ENCODE measurements at regions not wholly inside any gene's neighbourhood (a gene's known extent, or its start where the extent isn't known, plus 50 kb on each side); places are given as distances from the start of the nearest gene placed in this dataset.

DNA sequence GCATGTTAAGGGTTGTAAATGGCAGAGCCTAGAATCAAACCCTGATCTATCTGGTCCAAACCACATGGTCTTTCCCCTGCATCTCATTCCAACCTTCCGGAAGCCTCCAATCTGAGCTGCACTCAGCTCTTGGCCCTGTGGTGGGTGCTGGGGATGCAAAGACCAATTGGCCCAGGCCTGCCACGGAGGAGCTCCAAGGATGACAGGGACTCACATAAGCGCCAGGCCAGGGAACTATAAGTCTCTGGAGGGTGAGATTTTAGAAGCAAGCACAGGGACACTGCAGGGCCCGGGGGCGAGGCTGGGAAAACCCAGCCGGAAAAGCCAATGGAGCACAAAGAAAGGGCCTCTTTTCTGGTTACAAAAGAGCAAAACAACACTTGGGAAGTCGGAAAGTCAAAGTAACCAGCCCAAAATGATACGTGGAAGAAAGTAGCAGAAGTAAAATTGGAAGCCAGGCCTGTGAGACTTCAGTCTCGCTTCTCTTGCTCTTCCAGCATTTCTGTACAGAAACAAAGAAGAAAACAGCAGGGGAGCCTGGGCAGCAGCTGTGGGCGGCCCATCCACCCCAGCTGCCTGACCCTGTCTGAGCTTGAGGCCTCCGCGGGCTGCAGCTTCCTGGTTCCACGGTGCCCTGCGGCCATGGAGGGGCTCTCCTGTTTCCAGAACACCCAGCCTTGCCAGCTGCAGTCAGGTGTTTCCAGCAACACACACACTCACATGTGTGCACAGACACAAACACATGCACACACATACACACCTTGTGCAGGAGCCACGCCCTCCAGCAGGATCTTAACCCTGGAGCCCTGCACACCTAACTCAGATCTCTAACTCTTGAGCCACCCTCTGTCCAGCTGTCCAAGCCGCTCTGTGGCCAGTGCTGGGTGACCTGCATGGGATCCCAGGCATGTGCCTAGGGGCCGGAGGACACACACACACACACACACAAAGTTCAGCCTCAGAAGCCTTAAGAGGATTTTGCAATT, 178.2 kb downstream of the BCL11B start:
- TF ChIP-seq POLR2A (IDR thresholded peaks at IDR 0.05), result no peak
- TF ChIP-seq, protein P1, sequence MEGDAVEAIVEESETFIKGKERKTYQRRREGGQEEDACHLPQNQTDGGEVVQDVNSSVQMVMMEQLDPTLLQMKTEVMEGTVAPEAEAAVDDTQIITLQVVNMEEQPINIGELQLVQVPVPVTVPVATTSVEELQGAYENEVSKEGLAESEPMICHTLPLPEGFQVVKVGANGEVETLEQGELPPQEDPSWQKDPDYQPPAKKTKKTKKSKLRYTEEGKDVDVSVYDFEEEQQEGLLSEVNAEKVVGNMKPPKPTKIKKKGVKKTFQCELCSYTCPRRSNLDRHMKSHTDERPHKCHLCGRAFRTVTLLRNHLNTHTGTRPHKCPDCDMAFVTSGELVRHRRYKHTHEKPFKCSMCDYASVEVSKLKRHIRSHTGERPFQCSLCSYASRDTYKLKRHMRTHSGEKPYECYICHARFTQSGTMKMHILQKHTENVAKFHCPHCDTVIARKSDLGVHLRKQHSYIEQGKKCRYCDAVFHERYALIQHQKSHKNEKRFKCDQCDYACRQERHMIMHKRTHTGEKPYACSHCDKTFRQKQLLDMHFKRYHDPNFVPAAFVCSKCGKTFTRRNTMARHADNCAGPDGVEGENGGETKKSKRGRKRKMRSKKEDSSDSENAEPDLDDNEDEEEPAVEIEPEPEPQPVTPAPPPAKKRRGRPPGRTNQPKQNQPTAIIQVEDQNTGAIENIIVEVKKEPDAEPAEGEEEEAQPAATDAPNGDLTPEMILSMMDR (IDR thresholded peaks at IDR 0.05), result no peak
